GM19455 (cell line): ENCODE measurements at regions not wholly inside any gene's neighbourhood (a gene's known extent, or its start where the extent isn't known, plus 50 kb on each side); places are given as distances from the start of the nearest gene placed in this dataset.

Experiments
- ATAC-seq: cut with Tn5 transposase; IDR thresholded peaks from one replicate; pipeline ENCODE4 v1.9.1; 2021; ENCODE audit not compliant: unreplicated experiment

DNA sequence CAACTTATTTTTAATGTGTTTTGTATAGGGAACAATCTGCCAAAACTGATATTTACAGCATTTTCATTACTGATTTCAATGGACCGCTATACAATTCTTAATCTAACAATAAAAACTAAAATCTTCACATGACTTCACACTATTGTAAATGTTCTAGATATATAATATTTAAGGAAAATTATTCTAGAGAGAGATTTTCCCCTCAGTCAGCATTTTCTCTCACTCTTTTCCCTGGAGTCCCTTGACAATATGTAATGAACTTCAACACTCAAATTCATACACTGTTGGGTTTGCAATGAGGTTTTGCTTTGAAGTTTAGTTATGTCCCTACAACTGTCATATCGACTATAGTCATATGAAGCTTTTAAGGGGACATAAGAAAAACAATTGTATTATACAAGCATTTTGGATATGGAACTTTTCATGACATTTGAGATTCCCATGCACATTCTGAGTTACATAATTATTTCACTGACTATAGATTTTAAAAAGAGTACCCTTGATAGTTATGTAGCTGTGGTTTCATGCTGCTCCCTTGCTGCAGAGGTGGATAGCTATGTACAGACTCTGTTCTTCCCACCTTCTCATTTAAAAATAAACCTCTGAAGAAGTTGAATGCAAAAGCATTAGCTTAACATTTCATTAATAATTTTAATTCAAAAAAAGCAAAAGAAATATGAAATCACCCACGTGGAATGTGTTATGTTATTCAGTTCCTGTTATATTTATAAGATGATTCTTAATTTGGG is 338.5 kb downstream of the AKAIN1 start:
- no peak for ATAC-seq

DNA sequence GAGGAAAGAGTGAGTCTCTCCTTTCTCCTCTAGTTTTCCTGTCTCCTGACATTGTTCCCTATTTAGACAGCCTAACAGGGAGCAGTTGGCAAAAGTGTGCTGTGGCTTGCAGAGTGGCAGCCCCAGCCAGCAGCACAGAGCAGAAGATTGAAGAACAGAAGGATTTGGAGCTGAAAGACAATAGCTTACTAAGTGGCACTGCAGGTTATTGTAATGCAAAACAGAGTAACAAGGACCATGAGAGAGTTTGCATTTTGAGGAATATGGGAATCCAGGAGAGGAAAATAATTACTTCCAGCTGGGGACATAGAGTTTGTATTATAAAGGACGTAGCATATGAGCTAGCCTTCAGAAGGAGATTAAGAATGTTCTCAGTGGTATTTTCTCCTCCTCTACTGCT is 342.4 kb downstream of the AKAIN1 start:
- ATAC-seq, result no peak

DNA sequence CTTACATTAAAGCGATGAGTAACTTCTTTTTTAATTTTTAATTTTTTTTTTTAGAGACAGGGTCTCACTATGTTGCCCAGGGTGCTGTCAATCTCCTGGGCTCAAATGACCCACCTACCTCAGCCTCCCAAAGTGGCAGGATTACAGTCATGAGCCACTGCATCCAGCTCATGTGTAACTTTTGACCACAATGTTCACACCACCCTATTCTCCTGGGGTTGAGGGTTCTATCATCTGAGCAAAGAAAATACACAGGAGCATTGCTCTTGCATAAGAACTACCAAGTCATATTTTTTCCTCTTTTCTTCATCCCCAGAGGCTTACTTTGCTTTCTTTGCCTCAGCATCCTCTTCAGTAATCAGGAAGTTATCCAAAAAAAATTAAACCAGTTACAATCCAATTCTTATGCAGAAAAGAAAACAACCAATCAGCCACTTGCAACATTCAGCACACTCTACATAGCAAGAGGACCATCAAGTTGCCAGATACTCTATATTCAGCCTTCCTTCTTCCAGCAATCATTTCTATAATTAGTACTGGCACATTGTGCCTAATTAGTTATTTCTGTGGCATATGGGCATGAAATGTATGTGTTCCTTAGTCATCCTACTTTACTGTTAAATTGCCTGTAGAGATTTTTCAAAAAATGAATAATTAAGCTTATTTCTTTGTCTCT is 345.6 kb downstream of the AKAIN1 start:
- ATAC-seq, result no peak

DNA sequence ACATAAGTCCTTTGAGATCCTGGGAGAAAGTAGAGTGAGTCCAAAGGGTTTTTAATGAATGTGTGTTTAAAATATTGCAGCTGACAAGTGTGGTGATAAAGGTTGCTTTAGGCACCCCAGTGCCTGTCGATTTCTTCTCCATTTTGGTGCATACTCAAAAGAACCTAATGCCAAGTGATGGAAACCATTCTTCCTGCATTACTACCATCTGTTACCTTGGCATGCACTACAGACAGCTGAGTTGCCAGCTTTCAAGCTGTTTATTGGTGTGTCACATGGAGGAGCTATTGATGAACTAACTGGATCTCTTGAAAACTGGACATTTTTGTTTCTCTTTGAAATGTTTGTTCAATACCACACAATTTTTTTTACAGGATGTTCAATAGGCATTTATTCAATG is 350.0 kb downstream of the AKAIN1 start:
- ATAC-seq, result no peak

DNA sequence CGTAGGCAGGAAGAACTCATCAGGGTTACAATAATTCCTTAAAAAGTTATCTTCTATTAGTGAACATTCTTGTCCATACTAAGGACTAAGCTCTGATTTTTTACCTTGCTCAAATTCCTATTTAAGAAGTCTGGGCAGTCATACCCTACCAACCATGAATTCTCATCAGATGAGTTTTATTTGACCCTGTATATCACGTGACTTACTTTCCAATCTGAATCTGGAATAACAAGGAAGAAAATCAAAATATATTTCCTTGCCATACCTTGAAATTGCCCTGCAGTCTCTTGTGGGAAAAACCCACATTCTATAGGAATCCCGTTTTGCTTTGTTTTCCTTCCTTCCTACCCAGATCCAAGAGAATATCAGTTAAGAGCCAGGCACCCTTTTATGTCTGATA is 352.7 kb downstream of the AKAIN1 start:
- no peak for ATAC-seq

DNA sequence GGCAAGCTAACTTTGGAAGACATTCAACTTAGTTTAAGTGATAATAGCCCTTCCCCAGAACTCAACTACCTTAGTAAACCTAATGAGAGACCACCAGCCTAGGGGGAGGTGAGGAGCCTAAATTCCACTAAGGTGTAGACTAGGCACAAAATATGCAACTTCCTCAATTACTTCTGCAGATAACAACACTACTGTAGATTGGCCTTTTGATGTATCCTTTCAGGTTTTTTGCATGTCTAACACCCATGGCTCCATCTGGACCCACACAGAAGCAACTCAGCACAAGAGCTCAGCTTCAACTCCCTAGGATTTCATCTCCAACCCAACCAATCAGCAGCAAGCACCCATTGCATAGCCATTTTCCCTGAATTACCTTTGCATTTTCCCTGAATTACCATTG is 353.3 kb downstream of the AKAIN1 start:
- ATAC-seq, result no peak

DNA sequence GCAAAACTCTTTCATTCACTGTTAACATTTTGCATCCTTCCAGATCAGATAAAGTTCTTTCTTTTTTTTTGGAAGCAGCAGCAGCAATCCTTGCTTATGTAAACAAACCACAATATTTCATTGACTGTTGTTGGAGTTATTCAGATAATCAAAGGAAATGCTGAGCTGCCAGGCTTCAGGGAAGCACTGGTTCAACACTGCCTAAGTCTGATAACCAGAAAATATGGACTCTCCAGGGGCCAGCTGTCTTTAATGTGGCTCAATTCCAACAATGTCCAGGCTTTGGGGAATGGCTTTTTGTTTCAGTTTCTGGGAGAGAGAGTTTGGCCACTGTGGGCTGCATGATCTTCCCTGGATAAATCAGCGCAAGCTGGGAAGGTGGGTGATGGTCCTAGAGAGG is 354.3 kb downstream of the AKAIN1 start:
- ATAC-seq, result no peak

DNA sequence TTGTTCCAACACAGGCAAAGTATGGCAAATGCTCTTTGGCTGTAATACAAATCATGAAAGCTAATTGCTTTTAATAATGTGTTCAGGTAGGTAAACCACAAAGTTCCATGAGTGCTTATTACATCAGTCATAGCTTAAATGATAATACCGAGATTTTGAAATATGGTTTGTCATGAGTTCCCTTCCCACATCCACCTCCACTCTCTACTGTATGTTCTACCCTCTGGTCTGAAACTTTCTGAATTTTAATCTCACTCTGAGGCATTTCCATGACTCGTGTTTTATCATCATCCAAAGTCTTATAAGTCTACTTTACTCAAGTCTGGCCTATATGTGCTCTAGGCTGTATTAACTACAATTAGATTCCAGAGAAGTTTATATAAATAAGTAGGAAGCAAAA is 354.8 kb downstream of the AKAIN1 start:
- ATAC-seq, result no peak

DNA sequence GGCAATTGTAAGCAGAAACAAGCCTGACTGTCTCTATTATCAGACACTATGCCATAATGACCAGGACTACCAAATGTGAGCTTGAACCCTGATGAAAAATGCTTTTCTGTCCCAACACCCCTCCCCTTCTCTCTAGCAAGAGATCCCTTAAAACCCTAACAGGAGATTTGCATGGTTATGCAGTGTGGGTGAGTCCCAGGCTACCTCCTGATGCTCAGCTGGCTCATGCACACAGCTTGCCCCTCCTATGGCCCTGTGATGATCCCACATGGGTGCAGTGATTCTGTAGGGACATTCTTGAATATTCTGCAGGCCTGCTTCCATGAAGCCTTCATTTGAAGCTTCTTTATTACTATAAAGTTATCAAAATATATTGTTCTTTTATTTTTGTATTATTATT is 357.4 kb downstream of the AKAIN1 start:
- no peak for ATAC-seq

DNA sequence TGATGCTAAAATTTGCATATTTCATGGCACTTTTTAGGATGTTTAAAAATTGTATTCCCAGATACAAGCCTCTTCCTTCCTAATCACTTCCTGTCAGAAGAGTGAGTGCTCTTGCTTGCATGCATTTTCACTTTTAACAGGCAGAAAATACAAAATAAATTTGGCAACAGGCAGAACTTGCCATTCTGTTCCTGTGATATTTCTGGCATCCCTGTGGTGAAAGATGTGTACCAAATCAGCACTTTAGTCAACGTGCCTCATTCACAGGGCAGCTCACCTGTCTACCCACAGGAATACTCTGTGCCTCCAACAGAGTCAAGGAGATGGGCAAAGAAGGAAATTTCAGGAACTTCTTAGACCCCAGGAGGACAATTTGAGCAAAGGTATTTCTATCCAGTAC is 360.9 kb downstream of the AKAIN1 start:
- ATAC-seq, result no peak

DNA sequence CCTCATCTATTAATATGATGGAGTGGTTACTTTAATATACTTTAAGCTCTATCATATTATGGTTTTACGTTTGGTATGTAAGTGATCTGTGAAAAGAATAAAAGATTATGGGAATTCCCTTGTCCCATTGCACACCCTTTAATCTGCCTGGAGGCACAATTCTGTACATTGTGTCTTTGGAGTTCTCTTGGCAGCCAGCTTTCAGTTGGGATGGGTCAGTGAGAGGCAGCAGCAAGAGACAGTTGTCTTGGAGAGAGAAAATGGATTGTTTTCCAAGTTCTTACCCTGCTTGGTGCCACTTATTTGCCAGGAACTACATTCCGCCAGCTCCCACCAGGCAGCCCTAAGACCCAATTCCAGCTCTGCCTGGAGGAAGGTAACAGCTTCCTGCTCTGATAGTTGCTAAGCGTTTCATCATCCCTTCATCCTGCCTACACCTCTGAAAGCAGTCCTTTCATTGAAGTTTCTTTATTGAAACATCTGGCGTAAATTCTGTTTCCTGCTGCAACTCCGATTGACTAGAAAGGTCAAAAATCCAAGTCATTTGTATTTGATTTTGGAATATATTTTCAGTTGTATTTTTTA is 365.2 kb downstream of the AKAIN1 start:
- ATAC-seq, result no peak

DNA sequence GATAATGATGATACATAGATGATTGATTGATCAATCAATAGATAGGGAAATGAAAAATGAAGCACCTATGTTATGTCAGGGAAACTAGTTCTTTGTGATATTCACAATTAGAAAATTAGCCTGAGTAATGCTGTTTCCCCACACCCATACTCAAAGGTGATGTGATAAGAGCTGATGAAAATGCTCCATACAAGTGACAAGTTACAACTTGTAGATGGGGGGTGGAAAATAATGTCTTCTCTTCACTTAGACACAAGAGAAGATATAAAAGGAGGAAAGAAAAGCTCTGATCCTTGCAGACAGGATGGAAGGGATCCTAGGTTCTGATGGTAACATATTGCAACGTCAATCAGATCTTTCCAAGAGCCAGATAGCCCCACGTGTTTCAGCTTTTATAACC is 365.9 kb downstream of the AKAIN1 start:
- no peak for ATAC-seq

DNA sequence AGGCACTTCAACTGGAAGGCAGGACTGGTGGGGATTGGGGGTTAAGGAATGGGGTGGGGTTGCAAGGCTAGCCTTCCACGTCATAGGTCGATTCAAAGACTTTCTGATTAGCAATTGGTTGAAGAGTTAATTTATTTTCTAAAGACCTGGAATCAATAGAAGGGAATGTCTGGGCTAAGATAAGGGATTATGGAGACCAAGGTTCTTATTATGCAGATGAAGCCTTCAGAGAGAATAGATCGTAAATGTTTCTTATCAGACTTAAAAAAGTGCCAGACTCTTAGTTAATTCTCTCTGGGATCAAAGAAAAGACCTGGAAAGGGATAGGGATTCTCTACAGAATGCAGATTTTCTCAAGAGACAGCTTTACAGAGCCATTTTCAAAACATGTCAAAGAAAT is 368.0 kb upstream of the DLGAP1 start:
- no peak for ATAC-seq

DNA sequence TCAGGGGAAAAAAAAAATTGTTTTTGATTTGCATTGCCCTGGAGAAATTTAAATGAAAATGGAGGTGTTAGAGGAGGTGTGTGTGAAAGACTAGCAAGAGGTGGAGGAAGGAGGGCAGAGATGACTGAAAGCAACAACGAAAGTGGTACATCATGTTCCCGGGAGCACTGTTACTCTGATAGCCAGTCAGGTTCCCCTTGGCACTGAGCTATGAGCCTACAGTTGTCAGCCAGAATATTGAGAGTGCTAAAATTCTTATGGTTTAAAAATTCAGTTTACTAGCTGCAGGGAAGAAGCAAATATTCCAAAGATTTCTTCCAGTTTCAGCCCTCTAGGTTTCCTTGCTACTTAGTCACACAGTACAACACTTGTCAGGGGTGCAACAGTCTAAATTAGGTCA is 366.7 kb upstream of the DLGAP1 start:
- no peak for ATAC-seq

DNA sequence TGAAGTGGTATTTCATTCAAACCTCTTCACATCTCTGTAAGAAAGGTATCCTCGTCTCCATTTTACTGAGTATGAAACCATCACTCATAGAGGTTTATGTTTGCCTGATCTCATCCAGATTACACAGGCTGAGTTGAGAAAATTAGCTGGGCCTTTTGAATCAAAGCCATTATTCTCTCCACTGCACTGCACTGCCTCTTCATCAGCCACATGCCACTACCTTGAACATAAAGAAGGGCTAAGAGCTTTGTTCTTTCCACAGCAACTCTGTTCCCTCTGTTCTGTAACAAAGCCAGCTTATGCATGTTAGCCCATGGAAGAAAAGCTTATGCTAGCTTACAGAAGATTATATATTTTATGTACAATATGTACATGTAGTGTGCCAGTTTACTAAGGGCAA is 362.6 kb upstream of the DLGAP1 start:
- ATAC-seq, result no peak

DNA sequence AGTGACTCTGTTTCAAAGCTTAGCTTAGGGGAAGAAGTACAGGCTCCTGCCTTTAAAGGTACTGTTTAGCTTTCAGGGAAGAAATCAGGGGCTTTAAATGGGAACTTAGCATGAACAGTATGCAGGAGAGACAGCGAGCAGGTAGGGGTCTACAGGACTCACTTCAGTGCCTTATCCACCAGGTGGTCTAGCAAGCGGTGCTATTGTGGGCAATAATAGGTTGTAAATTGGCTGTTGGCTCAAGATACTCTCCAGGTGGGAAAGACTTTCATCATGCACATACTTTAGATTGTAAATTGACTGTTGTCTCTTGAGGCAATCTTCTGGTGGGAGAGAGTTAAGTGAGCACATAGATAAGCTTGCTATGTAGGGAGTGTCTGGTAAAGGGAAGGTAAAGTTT is 358.6 kb upstream of the DLGAP1 start:
- no peak for ATAC-seq

DNA sequence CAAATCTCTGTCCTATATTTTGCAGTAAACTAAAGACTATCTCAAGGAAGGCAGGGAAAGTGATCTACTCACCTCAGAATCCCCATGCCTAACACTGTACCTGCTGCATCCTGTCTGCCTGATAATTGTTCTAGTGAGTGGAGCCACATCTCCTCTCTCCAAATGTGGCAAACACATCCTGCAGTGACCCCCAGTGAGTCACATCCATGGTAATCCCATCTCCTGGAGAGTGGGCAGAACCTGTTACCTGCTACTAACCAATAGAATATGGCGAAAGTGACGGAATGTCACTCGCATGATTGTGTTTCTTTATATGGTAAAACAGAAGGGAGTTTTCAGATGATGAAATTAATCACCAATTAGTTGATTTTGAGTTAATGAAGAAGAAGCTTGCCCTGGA is 353.8 kb upstream of the DLGAP1 start:
- no peak for ATAC-seq

DNA sequence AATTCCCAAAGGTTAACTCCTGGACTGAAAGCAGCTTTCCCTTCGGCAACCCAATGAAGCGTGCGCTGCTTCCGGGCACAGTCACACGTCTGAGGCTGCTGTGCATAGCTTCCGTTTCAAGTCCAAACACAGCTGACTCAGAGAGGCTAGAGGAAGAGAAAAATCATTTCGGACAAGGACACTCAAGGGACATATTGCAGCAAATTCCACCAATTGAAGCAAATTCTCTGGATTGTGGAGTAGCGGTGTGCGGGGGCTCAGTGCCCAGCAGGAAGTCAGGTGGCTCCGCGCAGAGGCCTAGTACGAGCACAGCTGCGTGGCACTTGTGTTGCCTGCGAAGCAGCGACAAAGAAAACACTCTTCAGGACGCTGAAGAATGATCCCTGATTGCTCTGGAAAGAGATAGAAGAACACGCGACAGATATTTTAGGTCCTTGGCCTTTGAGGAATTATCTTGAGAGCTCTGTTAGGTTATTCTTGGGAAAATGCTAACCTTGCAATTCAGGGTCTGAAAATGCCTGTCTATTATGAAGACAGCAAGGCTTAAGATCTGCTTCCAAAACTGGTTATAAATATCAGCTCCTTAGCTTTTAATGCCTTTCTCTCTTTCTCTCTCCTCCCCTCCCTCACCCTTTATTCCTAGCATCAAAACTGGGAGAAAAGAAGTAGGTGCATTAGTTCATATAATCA is 352.6 kb upstream of the DLGAP1 start:
- no peak for ATAC-seq

DNA sequence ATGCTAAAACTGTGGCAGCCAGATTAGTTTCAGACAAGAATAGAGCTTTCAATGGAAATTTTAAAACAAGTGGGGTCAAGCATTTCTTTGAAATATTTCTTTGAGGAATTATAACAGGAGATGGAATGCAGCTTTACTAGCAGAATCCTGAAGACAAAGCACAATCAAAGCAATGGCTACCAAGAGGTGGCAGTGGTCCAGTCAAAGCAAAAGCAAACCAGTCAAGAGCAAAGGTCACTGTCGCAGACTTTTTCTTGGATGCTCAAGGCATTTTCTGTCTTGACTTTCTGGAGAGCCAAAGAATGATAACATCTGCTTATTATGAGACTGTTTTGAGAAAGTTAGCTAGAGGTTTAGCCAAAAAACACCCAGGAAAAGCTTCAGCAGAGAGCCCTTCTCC is 351.2 kb upstream of the DLGAP1 start:
- ATAC-seq, result no peak

DNA sequence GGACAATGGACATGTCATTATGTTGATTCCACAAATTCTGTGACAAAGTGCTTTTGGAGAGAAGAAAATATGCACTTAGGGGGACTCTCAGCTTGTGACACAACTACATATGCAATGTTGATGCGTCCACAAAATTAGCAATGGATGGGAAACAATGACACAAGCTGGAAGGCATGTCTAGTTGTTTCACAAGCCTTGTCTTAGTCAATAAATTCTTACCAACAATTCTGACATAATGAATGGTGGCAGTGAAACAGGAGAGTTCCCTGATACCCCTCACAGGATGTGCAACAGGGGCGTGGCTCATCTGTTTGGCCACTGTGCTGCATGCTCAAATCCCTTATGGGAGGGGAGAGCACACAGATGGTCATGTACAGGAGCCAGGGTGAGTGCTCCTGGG is 347.2 kb upstream of the DLGAP1 start:
- ATAC-seq, result no peak

DNA sequence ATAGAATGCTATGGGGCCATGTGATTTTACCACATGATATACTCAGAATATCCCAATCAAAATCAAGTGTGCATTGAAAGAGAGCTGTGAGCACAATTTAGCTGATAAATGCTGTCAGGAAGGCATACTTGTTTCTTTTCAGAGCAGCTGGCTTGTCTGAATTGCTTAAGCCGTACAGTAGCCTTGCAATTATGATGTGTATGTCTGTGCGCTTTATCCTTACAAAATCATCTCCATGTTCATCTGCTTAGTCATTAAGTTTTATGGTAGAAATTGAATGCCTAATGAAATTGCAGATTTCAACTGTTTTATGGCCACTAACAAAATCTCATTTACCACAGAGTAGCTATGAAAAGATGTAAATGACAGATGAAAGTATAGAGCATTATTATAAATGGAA is 346.0 kb upstream of the DLGAP1 start:
- no peak for ATAC-seq
